ENCODE measurements at regions not wholly inside any gene's neighbourhood (a gene's known extent, or its start where the extent isn't known, plus 50 kb on each side); places are given as distances from the start of the nearest gene placed in this dataset.

DNA sequence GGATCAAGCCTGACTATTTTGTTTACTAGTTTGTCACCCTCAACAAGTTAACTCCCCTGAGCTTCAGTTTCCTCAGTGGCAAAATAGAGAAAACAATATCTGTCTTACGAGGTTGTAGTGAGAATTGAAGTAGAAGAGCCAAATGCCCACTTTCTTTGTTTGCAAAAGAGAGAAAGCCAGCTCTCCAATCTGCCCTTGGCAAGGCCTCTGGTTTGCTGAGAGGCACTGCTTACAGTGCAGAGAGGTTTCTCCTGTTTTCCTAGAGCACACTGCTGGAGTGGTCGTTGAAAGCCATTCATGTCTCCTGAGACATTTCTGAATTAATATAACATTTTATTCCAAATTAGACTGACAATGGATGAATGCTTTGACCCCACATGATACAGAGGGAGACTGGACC lies 260.5 kb upstream of the IGF1R start:
- H4K20me1 ChIP-seq (replicated peaks; ENCODE audit: control insufficient read depth, insufficient read depth, low read length), result no peaks in the 10 kb centered on the region
- FAIRE-seq (no peak), ATAC-seq (no peak), DNase-seq (ENCODE audit: extremely low read depth in 1 of 4, low spot score in 3 of 4) (no peak)
- no peak overlapping the region for H3K4me3 ChIP-seq
- H3K9me3 ChIP-seq (replicated peaks; ENCODE audit: control insufficient read depth, insufficient read depth, low read depth, low read length), result no peaks in the 10 kb centered on the region
- no peaks in the 10 kb centered on the region for H3K36me3 ChIP-seq (ENCODE audit: control insufficient read depth, insufficient read depth, low read length)
- no peak overlapping the region for H3K4me2 ChIP-seq (ENCODE audit: insufficient read depth, low read length)
- H3K9ac ChIP-seq (ENCODE audit: insufficient read depth in 1 of 2, low read depth in 2 of 2, low read length in 2 of 2), result no peak overlapping the region
- no peaks in the 10 kb centered on the region for H3K9me1 ChIP-seq (ENCODE audit: control insufficient read depth, insufficient read depth, low read length)
- intact Hi-C loops (cut with micrococcal nuclease), result no loop called here
- TF ChIP-seq, protein P1, sequence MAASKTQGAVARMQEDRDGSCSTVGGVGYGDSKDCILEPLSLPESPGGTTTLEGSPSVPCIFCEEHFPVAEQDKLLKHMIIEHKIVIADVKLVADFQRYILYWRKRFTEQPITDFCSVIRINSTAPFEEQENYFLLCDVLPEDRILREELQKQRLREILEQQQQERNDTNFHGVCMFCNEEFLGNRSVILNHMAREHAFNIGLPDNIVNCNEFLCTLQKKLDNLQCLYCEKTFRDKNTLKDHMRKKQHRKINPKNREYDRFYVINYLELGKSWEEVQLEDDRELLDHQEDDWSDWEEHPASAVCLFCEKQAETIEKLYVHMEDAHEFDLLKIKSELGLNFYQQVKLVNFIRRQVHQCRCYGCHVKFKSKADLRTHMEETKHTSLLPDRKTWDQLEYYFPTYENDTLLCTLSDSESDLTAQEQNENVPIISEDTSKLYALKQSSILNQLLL (CRISPR knock-in tag; IDR thresholded peaks at IDR 0.05; ENCODE audit: borderline replicate concordance), result no peak
- TF ChIP-seq LEF1 (IDR thresholded peaks at IDR 0.05) (no peak), MTA1 (IDR thresholded peaks at IDR 0.05; ENCODE audit: borderline replicate concordance) (no peak), PCBP1 (IDR thresholded peaks at IDR 0.05; ENCODE audit: low read depth, low read length, poor library complexity, severe bottlenecking) (no peak), ZNF217 (CRISPR knock-in tag; IDR thresholded peaks at IDR 0.05) (no peak), JUN (IDR thresholded peaks at IDR 0.05; ENCODE audit: borderline replicate concordance, low read depth, low read length) (no peak), JUN (CRISPR knock-in tag; IDR thresholded peaks at IDR 0.05; ENCODE audit: borderline replicate concordance) (no peak), XRCC3 (IDR thresholded peaks at IDR 0.05) (no peak), SMARCB1 (IDR thresholded peaks at IDR 0.05; ENCODE audit: insufficient read length, low read depth) (no peak), NFATC3 (IDR thresholded peaks at IDR 0.05) (no peak), NR3C1 (CRISPR knock-in tag; IDR thresholded peaks at IDR 0.05) (no peak), SMC3 (conservative IDR thresholded peaks at IDR 0.05; ENCODE audit: insufficient read depth, low read depth, low read length) (no peak), LCOR (CRISPR knock-in tag; IDR thresholded peaks at IDR 0.05) (no peak), C11orf30 (IDR thresholded peaks at IDR 0.05; ENCODE audit: low read depth) (no peak), ADNP (tag; IDR thresholded peaks at IDR 0.05) (no peak), NCOR1 (IDR thresholded peaks at IDR 0.05) (no peak)
- TF ChIP-seq, protein P2, sequence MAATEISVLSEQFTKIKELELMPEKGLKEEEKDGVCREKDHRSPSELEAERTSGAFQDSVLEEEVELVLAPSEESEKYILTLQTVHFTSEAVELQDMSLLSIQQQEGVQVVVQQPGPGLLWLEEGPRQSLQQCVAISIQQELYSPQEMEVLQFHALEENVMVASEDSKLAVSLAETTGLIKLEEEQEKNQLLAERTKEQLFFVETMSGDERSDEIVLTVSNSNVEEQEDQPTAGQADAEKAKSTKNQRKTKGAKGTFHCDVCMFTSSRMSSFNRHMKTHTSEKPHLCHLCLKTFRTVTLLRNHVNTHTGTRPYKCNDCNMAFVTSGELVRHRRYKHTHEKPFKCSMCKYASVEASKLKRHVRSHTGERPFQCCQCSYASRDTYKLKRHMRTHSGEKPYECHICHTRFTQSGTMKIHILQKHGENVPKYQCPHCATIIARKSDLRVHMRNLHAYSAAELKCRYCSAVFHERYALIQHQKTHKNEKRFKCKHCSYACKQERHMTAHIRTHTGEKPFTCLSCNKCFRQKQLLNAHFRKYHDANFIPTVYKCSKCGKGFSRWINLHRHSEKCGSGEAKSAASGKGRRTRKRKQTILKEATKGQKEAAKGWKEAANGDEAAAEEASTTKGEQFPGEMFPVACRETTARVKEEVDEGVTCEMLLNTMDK (IDR thresholded peaks at IDR 0.05; ENCODE audit: borderline replicate concordance, insufficient read depth, low read depth, low read length, poor library complexity, severe bottlenecking), result no peak
- TF ChIP-seq, protein P3, sequence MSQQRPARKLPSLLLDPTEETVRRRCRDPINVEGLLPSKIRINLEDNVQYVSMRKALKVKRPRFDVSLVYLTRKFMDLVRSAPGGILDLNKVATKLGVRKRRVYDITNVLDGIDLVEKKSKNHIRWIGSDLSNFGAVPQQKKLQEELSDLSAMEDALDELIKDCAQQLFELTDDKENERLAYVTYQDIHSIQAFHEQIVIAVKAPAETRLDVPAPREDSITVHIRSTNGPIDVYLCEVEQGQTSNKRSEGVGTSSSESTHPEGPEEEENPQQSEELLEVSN (IDR thresholded peaks at IDR 0.05; ENCODE audit: borderline replicate concordance in 1 of 2, extremely low read depth in 1 of 2, insufficient read depth in 1 of 2, insufficient read length in 1 of 2, low read depth in 1 of 2, low read length in 1 of 2, poor library complexity in 1 of 2, severe bottlenecking in 1 of 2), result no peak
- TF ChIP-seq, protein P4, sequence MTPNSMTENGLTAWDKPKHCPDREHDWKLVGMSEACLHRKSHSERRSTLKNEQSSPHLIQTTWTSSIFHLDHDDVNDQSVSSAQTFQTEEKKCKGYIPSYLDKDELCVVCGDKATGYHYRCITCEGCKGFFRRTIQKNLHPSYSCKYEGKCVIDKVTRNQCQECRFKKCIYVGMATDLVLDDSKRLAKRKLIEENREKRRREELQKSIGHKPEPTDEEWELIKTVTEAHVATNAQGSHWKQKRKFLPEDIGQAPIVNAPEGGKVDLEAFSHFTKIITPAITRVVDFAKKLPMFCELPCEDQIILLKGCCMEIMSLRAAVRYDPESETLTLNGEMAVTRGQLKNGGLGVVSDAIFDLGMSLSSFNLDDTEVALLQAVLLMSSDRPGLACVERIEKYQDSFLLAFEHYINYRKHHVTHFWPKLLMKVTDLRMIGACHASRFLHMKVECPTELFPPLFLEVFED (CRISPR knock-in tag; conservative IDR thresholded peaks at IDR 0.05), result no peak
- BruUV-seq (replicated peaks), result no TSS peak
- H3K27me3 ChIP-seq (ENCODE audit: control insufficient read depth in 2 of 2, insufficient read depth in 2 of 2, low read length in 2 of 2), result peaks cover 0 to 11% of the 10 kb centered on the region in 2 experiments; a peak in 3 of 5 replicates
- no peak overlapping the region for H2AFZ ChIP-seq (ENCODE audit: low read depth, low read length)
- ChIA-PET POLR2A (no interaction called here), CTCF (ENCODE audit: low intra/inter-chr PET ratio) (no interaction called here)
- no peaks in the 10 kb centered on the region for H3K4me1 ChIP-seq (replicated peaks in 1 of 2; ENCODE audit: control insufficient read depth in 2 of 2, insufficient read depth in 2 of 2, low read length in 2 of 2)
- H3K79me2 ChIP-seq (ENCODE audit: control insufficient read depth, insufficient read depth, low read length), result no peaks in the 10 kb centered on the region
- in situ Hi-C loops (cut with MboI), result no loop called here
- H3K27ac ChIP-seq (ENCODE audit: extremely low read depth, low read depth, low read length), result no peak overlapping the region
- 0% methylated on average over 2 of the region's 2 CpGs for WGBS (ENCODE audit: insufficient coverage, low coverage, missing lambda C conversion rate)
